Skeletal muscle cell (primary cell): ENCODE measurements at regions not wholly inside any gene's neighbourhood (a gene's known extent, or its start where the extent isn't known, plus 50 kb on each side); places are given as distances from the start of the nearest gene placed in this dataset.
"Not testable (repeated sequence)": the region's sequence is repeated elsewhere in the genome, so short reads cannot be mapped to it uniquely, and the experiment has no call there.

Source experiments
- DNase-seq: peaks from one replicate; pipeline ENCODE4 v3.0.0-alpha.2; 2010; ENCODE audit warnings: low read depth
- H3K4me3 ChIP-seq: 2 replicates; pipeline ENCODE4 v1.5.1; 2011; ENCODE audit warnings: low read depth, mild to moderate bottlenecking, control low read depth, low read length, moderate library complexity

DNA sequence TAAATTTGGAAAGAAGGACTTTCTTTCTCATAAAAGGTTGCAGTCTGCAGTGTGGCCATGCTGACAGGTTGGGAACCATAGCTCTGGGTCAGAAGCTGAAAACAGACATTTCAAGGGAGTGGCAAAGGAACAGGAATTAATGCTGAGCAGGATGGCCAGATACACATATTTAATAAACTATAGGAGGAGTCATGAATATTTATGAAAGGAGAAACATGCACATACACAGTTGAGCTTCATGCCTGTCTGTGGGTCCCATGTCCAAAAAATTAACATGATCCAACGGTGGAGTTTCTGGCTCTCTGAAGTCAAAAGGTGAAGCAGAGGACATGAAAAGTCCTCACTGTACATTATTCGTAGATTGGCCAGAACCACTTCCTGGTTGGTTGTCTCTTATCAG, 2556.0 kb downstream of the PCDH9 start:
- DNase-seq, result no peak
- H3K4me3 ChIP-seq, result no peak overlapping the region

GRCh38 chr13:64672751-64673150, 2557.4 kb downstream of the PCDH9 start:
- no peak overlapping the region for H3K4me3 ChIP-seq
- DNase-seq, result no peak

- no peak for DNase-seq
- H3K4me3 ChIP-seq, result no peak overlapping the region
These were observed 2567.1 kb downstream of the PCDH9 start for GRCh38 chr13:64662887-64663593.

DNA sequence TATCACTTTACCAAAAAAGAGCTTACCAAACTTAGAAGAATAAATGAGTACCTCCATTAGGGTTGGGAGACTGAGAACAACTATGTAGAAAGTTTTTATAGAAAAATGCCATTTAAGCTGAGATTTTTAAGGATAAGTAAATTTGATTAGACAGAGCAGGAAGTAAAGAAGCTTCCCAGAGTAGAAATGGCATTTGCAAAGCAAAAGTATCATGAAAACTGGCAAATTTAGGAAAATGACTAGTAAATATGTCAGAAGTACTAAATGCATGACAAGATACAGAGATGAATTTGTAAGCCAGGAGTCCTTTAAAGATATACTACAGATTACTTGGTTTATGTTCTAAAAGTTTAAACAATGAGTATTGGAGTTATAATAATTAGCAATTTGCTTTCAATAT, 2581.8 kb downstream of the PCDH9 start:
- no peak overlapping the region for H3K4me3 ChIP-seq
- no peak for DNase-seq

DNA sequence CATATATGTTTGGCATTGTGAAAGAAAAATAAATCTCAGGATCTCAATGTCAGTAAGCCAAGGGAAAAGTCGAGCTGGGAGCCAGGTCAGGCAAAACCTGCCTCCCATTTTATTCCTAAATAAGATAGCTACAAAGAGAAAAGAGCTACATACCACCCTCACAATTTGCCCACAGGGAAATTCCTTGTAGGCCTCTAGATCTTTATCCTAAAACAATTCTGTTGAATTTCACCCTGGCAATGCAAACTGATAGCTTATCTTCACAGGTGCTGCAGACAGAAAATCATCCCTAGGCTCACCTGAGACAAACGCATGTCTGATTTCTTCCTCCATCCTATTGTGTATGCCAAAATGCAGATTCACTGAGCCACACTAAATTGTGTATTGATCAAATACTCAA, 2587.1 kb downstream of the PCDH9 start:
- no peak overlapping the region for H3K4me3 ChIP-seq
- DNase-seq, result no peak

- no peak for DNase-seq
- H3K4me3 ChIP-seq, result no peak overlapping the region
These were observed 2590.1 kb downstream of the PCDH9 start for GRCh38 chr13:64640002-64640401.

- peak; percentile 15 for DNase-seq
- no peak overlapping the region for H3K4me3 ChIP-seq
These were observed 2590.9 kb downstream of the PCDH9 start for GRCh38 chr13:64639206-64639605.

DNA sequence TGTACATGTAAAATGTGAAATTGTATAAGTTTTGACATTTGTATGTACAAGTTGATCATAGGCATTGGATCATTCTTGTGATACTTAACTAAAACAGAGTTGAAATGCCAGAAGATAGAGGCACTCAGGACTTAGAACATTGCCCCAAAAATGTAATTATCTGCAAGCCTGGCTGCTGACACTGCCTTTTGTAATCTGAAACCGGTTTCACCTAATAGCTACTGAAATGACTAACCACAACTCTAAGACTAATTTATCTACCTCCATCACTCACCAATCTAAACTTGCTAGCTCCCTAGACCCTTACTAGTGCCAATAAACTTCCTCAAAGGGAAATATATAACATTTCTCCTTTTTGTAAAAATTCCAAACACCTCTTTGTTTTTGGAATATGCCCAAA, 2596.2 kb downstream of the PCDH9 start:
- H3K4me3 ChIP-seq, result no peak overlapping the region
- no peak for DNase-seq

DNA sequence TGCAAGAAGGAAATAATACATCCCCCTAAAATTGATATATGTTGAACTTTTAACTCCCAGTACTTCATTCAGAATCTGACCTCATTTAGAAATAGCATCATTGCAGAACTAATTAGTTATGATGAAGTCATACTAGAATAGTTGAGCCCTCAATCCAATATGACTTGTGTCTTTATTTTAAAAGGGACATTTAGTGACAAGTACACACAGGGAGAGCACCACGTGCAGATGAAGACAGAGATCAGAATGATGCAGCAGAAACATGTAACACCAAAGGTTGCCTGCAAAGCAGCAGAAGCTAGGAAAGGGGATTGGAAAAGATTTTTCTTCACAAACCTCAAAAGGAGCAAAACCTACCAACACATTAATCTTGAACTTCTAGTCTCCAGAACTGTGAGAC, 2602.5 kb downstream of the PCDH9 start:
- no peak for DNase-seq
- no peak overlapping the region for H3K4me3 ChIP-seq

DNA sequence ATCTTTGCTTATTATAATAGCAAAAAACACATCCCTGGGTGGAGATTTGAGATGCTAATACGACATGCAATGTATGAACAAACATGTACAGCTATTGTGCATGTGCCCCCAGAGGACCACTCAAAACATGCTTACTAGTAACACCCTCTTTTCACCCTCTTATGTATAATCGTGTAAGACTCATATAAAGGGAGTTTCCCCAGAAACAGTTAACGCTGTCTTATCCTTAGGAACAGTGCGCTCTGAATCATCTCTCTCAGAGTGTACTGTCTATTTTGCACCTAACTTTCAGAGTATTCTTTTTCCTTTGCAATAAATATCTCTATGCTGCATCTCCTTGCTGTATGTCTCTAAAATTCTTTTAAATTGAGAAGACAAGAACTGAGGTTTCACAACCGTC, 2604.0 kb downstream of the PCDH9 start:
- no peak overlapping the region for H3K4me3 ChIP-seq
- DNase-seq, result no peak

DNA sequence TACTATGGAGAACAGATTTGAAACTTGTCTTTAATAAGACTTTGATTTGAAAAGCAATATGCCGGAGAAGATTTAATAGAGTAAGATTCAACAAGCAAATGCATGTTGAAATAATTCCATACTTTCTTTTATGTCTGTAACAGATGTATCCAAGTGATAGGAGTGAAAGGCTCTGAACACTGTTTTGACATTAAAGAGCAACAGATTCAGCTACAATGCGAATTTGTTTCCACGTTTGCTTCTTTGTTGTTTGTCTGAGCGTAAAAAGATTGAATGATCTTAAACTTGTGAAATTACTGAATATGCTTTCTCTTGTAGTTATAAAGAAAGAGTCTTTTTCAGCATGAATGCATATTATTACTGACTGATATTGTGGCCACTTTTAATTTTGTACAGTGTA, 2612.9 kb downstream of the PCDH9 start:
- no peak overlapping the region for H3K4me3 ChIP-seq
- DNase-seq, result no peak

- DNase-seq, result peak; percentile 22
- no peak overlapping the region for H3K4me3 ChIP-seq
These were observed 2638.2 kb downstream of the PCDH9 start for GRCh38 chr13:64591971-64592370.

GRCh38 chr13:64579331-64579730, 2650.8 kb downstream of the PCDH9 start:
- H3K4me3 ChIP-seq, result no peak overlapping the region
- no peak for DNase-seq

DNA sequence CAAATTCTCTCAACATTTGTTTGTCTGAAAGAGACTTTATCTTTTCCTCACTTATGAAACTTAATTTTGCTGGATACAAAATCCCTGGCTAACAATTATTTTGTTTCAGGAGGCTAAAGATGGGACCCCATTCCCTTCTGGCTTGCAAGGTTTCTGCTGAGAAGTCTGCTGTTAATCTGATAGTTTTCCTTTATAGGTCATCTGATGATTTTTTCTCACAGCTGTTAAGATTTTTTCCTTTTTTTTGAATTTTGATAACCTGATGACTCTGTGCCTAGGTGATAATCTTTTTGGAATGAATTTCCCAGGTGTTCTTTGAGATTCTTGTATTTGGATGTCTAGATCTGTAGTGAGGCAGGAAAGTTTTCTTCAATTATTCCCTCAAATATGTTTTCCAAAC, 2661.4 kb downstream of the PCDH9 start:
- H3K4me3 ChIP-seq, result no peak overlapping the region
- DNase-seq, result no peak

DNA sequence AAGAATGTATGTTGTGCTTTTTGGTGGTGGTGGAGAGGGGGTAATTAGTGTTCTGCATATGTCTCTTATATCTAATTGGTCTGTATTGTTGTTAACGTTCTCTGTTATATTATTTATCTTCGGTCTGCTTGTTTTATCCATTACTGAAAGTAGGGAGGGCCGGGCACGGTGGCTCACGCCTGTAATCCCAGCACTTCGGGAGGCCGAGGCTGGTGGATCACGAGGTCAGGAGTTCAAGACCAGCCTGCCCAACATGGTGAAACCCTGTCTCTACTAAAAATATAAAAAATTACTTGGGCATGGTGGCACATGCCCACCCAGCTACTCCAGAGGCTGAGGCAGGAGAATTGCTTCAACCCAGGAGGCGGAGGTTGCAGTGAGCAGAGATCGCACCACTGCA, 2672.1 kb downstream of the PCDH9 start:
- H3K4me3 ChIP-seq, DNase-seq: not testable (repeated sequence)

DNA sequence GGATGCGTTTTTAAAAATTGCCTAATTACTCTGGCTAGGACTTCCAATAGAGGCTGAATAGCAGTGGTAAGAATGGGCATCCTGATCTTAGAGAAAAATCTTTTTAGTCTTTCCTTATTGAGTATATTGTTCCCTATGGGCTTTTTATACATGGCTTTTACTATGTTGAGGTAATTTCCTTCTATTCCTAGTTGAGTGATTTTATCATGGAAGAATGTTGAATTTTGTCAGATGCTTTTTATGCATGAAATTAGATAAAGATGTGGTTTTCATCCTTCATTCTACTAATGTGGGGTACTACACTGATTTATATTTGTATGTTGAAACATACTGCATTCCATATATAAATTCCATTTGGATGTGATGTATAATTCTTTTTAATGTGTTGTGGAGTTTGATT, 2673.8 kb downstream of the PCDH9 start:
- no peak overlapping the region for H3K4me3 ChIP-seq
- no peak for DNase-seq

DNA sequence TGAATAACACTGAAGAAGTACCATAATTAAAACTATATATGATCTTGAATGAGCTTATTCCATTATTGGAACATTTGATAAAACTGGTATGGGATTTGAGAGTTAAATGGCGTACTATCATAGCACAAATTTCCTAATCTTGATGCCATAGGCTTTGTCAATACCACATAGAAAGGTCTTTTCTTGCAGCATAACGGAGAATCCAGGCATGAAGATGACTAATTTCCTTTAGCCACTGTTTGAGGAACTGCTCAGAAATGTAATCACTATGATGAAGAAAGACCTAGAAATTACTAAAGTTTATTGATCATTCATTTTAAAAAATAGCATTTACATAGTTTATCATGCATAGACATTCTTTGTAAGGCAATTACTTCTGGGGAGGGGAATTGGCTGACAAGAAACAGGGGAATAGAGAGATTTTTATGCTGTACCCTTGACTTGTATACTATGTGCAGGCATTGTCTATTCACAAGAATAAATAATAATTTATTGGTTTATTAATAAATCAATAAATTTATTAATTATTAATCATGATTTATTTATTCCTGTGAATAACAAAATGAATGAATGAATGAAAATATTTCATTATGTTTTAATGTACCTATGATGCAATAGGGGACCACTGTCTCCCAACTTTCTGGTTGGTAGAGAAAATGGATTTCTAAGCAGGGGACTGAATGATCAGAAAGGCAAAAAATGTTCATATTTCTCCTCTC, 2676.6 kb downstream of the PCDH9 start:
- DNase-seq, result no peak
- H3K4me3 ChIP-seq, result no peak overlapping the region

DNA sequence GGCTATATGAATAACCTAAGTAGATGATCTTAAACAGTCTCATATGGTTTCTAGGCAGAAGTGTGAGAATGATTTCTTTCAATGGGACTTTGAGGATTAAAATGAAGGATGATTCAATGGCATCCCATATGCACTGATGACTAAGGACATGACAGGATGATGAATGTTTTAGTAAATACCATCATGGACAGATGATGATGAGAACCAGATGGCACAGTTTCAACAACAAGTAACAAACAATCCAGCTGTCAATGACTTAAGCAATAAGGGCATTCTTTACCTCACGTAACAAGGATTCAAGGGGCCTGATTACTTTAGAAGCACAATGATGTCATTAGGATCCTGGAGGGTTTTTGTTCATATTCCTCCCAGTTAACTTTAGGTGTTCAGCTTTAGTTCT, 2678.4 kb downstream of the PCDH9 start:
- H3K4me3 ChIP-seq, result no peak overlapping the region
- DNase-seq, result peak; percentile 95

DNA sequence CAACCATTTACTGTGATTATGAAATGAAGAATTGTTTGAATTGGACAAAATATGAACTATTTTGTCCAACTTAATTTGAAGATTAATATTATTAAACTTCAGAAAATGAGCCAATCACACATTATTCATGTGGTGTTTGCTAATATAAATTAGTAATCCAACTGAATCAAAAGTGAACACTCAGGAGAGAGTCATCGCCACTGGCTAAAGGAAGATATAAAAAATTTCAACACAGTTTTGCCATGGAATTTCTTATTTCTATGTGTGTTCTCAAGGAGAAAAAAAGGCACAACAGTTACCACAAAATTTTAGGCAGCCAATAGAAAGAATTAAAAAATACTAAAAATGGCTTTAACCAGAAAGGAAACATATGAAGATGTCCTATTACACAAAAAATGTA, 2683.8 kb downstream of the PCDH9 start:
- no peak for DNase-seq
- no peak overlapping the region for H3K4me3 ChIP-seq

DNA sequence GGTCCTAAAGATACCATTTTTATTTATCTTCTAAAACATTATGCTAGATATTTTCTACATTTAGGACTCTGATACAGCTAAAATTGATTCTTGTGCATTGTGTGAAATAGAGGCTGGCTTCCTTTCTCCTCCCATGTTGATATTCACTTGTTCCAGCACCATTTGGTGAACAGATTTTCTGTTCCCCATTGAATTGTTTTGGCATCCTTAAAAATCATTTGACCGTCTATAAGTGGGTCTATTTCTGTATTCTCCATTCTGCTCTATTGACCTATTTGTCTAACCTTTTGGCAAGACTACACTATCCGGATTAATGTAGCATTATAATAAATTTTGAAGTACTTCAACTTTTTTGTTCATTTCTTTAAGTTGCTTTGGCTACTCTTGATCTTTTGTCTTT, 2689.2 kb downstream of the PCDH9 start:
- no peak for DNase-seq

GRCh38 chr13:64540468-64540867, 2689.7 kb downstream of the PCDH9 start:
- H3K4me3 ChIP-seq, result no peak overlapping the region
- DNase-seq, result no peak

More for the DNA sequence above, 2689.2 kb downstream of the PCDH9 start:
- H3K4me3 ChIP-seq, result no peak overlapping the region
